ENCODE measurements at regions not wholly inside any gene's neighbourhood (a gene's known extent, or its start where the extent isn't known, plus 50 kb on each side); places are given as distances from the start of the nearest gene placed in this dataset.

DNA sequence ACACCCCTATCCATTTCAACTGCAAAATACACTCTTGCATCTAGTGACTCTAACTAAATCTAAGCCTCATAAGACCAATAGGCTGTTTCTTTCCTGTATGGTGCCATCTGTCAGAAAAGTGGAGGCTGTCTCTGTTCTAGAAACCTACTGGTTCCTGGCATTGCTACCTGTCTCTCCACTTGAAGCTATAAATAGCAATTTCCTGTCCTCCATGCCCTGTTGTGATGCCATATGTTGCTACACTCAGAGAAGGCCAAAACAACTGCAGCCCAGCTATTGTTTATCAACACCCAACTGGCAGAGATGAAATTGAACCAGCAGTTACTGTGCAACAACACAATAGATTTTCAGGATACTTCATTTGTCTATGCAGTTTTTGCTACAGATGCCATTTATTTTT, 1355.1 kb upstream of the SLC39A10 start:
- no peak for TF ChIP-seq POLR2A (IDR thresholded peaks at IDR 0.05)
- TF ChIP-seq, protein P1, sequence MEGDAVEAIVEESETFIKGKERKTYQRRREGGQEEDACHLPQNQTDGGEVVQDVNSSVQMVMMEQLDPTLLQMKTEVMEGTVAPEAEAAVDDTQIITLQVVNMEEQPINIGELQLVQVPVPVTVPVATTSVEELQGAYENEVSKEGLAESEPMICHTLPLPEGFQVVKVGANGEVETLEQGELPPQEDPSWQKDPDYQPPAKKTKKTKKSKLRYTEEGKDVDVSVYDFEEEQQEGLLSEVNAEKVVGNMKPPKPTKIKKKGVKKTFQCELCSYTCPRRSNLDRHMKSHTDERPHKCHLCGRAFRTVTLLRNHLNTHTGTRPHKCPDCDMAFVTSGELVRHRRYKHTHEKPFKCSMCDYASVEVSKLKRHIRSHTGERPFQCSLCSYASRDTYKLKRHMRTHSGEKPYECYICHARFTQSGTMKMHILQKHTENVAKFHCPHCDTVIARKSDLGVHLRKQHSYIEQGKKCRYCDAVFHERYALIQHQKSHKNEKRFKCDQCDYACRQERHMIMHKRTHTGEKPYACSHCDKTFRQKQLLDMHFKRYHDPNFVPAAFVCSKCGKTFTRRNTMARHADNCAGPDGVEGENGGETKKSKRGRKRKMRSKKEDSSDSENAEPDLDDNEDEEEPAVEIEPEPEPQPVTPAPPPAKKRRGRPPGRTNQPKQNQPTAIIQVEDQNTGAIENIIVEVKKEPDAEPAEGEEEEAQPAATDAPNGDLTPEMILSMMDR (IDR thresholded peaks at IDR 0.05): no peak

Measured in breast epithelium (tissue), 3 donors.